GM21381 (cell line): ENCODE measurements at regions not wholly inside any gene's neighbourhood (a gene's known extent, or its start where the extent isn't known, plus 50 kb on each side); places are given as distances from the start of the nearest gene placed in this dataset.

Experiments used
- ATAC-seq: cut with Tn5 transposase; IDR thresholded peaks from one replicate; pipeline ENCODE4 v1.9.1; 2021; ENCODE audit warnings: mild to moderate bottlenecking, moderate library complexity; ENCODE audit not compliant: unreplicated experiment

GRCh38 chr9:91151718-91152095 lies 210.0 kb downstream of the AUH start:
- ATAC-seq: no peak

GRCh38 chr9:91154686-91155085 lies 207.0 kb downstream of the AUH start:
- no peak for ATAC-seq

- no peak for ATAC-seq
Observed at GRCh38 chr9:91155181-91155580, 206.5 kb downstream of the AUH start.

- ATAC-seq: no peak
Observed at GRCh38 chr9:91155746-91156376, 205.9 kb downstream of the AUH start.

GRCh38 chr9:91156451-91157234 lies 205.1 kb downstream of the AUH start:
- ATAC-seq: no peak

- ATAC-seq: no peak
Observed at GRCh38 chr9:91157883-91158282, 203.8 kb downstream of the AUH start.

- no peak for ATAC-seq
Observed at GRCh38 chr9:91158286-91158685, 203.4 kb downstream of the AUH start.

GRCh38 chr9:91158946-91159345 lies 202.8 kb downstream of the AUH start:
- ATAC-seq: no peak

- ATAC-seq: no peak
Observed at GRCh38 chr9:91159664-91160121, 202.0 kb downstream of the AUH start.

- no peak for ATAC-seq
Observed at GRCh38 chr9:91160181-91160580, 201.5 kb downstream of the AUH start.

GRCh38 chr9:91160599-91161464 lies 200.9 kb downstream of the AUH start:
- ATAC-seq: no peak

GRCh38 chr9:91161465-91162300 lies 200.0 kb downstream of the AUH start:
- ATAC-seq: no peak

GRCh38 chr9:91162311-91162710 lies 199.4 kb downstream of the AUH start:
- no peak for ATAC-seq

- peak; percentile 72 for ATAC-seq
Observed at GRCh38 chr9:91162784-91163443, 198.8 kb downstream of the AUH start.

- no peak for ATAC-seq
Observed at GRCh38 chr9:91163444-91163772, 198.3 kb downstream of the AUH start.

GRCh38 chr9:91163773-91164471 lies 197.8 kb downstream of the AUH start:
- ATAC-seq: peak; percentile 37
